GM12874 (cell line): ENCODE measurements at regions not wholly inside any gene's neighbourhood (a gene's known extent, or its start where the extent isn't known, plus 50 kb on each side); places are given as distances from the start of the nearest gene placed in this dataset.
A peak's percentile ranks its signal among the peaks of the same experiment; 100 is the strongest.

Experiments
- TF ChIP-seq, protein P1 (sequence below): IDR thresholded peaks from 2 replicates; pipeline ENCODE4 v1.5.1; 2011; ENCODE audit warnings: low read depth, mild to moderate bottlenecking, control low read depth, low read length, moderate library complexity; ENCODE audit not compliant: insufficient read depth

DNA sequence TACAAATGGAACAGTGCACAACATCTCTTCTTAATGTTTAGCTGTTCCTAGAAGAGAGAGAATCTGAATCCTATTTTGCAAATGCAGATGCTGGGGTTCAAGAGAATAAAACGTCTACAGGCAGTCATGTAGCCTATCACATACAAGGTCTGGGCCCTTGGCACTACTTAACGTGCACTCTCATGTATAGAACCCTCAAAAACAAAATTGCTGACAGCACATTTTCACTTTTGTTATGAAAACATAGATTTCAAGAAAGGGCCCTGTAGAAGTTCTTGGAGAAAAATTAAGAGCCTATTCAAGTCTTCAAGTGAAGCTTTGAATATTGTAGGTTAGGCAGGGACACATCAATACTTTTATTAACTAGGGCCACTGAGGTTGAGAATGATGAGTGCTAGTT is 504.3 kb upstream of the FAM98A start:
- TF ChIP-seq, protein P1, sequence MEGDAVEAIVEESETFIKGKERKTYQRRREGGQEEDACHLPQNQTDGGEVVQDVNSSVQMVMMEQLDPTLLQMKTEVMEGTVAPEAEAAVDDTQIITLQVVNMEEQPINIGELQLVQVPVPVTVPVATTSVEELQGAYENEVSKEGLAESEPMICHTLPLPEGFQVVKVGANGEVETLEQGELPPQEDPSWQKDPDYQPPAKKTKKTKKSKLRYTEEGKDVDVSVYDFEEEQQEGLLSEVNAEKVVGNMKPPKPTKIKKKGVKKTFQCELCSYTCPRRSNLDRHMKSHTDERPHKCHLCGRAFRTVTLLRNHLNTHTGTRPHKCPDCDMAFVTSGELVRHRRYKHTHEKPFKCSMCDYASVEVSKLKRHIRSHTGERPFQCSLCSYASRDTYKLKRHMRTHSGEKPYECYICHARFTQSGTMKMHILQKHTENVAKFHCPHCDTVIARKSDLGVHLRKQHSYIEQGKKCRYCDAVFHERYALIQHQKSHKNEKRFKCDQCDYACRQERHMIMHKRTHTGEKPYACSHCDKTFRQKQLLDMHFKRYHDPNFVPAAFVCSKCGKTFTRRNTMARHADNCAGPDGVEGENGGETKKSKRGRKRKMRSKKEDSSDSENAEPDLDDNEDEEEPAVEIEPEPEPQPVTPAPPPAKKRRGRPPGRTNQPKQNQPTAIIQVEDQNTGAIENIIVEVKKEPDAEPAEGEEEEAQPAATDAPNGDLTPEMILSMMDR, result no peak

GRCh38 chr2:34102339-34102738 is 503.2 kb upstream of the FAM98A start:
- TF ChIP-seq, protein P1, result no peak

- TF ChIP-seq, protein P1, result no peak
Observed at GRCh38 chr2:34099377-34099776, 500.3 kb upstream of the FAM98A start.

DNA sequence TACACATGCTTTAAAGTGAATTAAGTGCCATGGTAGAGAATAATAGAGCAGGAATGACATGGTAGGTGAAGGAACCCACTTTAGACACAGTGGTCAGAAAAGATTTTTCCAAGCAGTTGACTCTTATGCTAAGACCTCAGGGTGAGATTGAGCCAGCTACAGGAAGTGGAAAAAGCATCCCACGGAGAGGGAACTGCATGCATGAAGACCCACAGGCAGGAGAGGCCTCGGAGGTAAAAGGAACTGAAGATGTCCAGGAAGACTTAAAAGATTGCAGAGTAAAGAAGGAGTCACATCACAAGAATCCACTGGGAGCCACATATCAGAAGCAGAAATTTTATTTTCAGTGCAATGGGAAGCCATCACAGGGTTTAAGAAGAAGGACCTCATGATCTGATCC is 499.2 kb upstream of the FAM98A start:
- TF ChIP-seq, protein P1, result no peak

- TF ChIP-seq, protein P1, result peak; percentile 53
Observed at GRCh38 chr2:34096562-34097171, 497.6 kb upstream of the FAM98A start.

- TF ChIP-seq, protein P1, result no peak
Observed at GRCh38 chr2:34093790-34094189, 494.7 kb upstream of the FAM98A start.

- TF ChIP-seq, protein P1, result no peak
Observed at GRCh38 chr2:34070196-34070595, 471.1 kb upstream of the FAM98A start.
